Frontal cortex (tissue), 3 donors: ENCODE measurements at regions not wholly inside any gene's neighbourhood (a gene's known extent, or its start where the extent isn't known, plus 50 kb on each side); places are given as distances from the start of the nearest gene placed in this dataset.

Experiments used
- DNase-seq, 2 donors: peaks; one replicate each; pipeline ENCODE4 v3.0.0; 2012; ENCODE audit warnings: low spot score in 2 of 2
- FAIRE-seq: peaks from 2 replicates; lab custom pipeline; 2012; peaks lifted over from hg19 to GRCh38; lab: Jason Lieb, UNC
- donor health status: control.
- donor health status: control.
- donor health status: control.

DNA sequence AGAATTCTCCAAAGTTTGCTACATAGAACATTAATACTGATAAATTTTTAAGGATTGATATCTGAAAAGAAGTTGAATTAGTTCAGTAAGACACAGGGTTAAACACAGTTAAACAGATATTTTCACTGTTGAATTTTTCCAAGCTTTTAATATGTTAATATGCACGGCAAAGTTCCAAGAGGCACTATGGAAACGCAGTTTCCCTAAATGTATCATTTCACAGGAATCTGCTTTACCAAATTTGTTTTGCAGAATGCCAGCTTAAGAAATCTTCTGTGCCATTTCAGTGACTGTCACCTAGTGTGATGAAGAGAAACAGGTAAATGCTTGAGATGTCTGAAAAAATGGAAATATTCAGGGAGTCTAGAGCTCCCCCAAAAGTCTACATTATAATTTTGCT, 395.9 kb upstream of the GRIA3 start:
- FAIRE-seq, result no peak
- DNase-seq, result no peak

DNA sequence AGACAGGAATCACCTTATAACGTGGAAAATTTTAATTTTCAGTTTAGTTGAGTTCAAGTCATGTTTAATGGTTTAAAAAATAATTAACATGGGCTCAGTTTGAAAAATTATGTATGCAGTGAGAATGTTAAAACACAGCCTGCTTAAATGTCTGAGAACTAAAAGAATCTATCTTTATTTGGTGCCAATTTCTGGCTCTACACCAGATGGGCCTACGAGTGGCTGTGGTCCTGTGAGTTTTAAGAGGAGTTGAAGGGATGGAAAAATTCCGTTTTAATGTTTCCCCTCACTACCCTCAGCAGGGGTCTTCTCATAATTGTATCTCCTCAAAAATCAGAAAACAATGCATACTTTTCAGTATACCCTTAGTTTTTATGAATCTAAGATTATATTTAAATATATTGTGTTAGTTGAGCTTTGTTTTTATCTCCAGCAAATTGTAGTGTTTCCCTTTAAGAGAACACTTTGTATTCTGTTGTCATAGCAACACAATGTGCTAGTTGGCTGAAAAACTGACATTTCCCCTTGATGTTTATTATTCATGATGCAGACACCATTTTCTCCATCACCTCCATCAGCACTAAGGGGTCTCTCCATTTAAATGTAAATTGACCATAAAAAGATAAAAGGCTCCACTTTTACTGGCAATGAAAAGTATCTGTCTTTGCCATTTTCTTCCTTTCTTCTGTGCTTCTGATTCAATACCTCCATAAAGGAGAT, 393.5 kb upstream of the GRIA3 start:
- FAIRE-seq (no peak), DNase-seq (no peak)

DNA sequence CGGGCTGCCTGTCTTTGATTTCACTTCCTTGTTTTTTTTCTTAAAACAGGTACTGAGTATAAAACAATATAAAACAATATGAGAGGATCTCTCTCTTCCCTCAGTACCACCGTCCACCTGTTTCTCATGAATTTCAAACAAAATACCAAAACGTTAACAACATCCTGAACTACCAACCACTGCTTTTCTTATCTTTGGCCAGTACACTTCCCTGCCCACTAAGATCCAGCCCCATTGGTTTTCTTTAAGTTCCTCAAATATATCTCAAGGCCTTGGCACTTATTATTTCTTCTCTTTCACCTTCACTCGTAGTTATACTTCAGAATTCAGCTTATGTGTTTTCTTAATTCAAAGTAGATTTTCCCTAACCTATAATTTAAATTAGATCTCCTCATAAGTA, 370.2 kb upstream of the GRIA3 start:
- DNase-seq, result no peak
- FAIRE-seq, result no peak

DNA sequence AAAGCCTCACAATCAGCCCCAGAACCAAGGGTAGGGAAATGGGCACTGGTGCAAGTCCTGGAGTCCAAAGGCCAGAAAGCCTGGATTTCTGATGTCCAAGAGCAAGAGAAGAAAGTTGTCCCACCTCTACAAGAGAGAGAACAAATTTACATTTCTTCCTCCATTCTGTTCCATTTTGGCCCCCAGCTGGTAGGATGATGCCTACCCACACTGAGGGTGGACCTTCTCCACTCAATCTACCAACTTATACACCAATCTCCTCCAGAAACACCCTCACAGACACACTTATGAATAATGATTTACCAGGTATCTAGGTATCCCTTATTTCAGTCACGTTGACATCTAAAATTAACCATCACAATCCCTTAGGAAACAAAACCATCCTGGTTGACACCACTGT, 367.8 kb upstream of the GRIA3 start:
- DNase-seq (no peak), FAIRE-seq (no peak)

DNA sequence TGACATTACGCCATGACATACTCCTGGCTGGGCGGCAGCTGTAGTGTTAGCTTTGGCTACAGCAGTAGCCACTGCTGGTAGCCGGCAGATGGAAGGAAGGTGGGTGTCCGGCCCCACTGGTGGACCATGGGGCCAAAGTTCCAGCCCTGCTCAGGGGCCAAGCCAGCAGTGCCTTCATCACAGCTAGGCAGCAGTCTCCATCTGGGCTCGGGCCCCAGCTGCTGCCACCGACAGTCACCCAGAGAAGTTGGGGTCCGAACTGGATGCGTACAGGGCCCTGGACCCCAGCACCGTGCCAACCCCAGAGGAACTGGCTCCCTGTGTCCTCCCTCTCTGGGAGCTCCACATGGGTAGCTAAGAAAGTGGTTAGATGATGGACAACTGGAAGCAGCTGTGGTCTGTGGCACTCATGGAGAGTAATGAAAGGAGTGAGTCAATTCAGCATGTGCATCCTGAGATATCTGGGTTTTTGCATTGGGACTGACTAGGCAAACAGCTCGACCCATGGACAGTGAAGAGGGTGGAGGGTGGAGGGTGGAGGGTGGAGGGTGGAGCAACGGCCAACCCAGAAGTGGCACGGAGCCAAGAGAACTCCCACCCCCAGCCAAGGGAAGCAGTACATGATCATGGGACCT, 366.6 kb upstream of the GRIA3 start:
- DNase-seq, result no peak
- no peak for FAIRE-seq

DNA sequence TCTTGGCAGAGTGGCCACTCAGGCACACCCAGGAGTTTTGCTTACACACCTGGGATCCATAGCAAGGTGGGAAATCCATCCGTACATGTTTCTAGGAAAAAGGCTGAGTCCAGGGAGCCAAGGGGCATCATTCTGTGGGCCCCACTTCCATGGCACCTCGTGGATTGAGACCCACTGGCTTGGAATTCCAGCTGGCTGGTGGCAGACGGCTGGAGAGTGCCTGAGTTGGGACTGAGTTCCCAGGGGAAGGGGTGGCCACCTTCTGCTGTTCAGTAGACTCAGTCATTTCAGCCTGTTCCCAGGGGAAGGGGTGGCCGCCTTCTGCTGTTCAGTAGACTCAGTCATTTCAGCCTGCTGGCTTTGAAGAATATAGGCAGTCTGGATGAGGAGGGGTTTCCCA, 366.0 kb upstream of the GRIA3 start:
- DNase-seq (no peak), FAIRE-seq (no peak)

DNA sequence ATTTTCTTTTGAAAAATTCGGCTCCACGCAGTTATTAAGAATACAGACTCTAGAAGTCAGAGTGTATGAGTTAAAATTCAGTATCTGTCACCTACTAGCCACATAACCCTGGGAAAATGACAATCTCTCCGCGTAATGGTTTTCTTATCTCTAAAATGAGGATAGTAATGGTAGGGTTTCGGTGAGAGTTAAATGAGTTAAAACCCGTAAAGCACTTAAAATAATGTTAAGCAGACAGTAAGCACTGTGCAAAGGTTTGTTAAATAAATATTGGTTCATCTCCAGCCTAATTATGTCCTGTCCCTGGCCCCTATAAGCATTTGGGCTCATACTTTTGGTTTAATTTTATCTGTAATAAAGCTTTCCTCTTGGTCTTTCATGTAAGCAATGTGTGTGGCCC, 350.8 kb upstream of the GRIA3 start:
- FAIRE-seq (no peak), DNase-seq (no peak)

DNA sequence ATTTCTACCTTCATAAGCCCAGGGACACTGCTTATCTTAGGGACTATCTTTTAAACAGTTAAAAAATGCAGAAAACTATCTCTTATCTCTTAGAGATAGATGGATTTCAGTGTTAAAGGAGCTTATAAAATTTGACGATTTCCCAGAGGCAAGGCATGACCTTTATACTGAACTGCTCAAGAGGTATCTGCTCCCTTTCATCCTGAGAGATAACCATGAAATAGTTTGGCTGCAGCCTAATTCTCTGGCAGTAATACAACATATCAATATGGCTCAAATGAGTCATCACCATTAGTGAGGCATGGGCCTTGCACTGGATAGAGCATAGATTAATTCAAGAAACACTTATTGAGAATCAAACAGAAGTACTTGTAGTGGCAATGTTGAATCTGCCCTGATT, 348.2 kb upstream of the GRIA3 start:
- DNase-seq (no peak), FAIRE-seq (no peak)

DNA sequence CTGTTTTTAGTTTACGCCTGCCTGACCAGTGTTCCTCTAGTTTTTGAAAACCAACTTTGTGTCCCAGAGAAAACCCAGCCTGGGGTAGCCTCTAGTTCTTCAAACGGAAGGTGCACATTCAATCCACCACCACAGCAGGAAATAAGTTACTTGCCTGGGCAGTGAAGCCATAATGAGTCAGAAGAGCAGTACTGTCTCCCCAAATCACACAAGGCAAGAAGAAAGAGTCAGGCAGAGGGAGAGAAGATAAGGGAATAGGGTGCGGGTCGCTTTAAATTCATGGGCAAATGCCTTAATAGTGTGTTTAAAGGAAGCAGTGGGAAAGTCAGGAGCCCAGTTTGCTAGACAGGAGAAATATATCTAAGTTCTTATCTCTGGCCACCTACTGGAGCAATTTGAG, 333.8 kb upstream of the GRIA3 start:
- DNase-seq, result no peak

DNA sequence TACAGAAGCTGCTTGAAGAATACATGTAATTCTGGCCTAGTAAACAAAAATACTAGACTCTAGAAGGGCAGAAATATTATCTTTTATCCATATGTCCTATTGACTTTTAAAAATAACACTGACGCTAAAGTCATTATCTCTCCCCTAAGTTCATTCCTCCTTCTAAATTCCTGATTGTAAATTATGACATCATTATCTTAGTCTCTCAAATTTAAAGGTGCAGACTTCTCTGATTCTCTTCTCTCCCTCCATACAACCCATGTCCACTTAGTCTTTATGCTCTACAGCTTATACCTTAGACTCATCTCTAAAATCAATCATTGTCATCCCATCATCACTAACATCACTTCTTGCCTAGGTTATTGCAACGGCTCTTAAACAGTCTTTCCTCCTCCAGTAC, 327.9 kb upstream of the GRIA3 start:
- no peak for FAIRE-seq
- no peak for DNase-seq

More for the DNA sequence above, 333.8 kb upstream of the GRIA3 start:
- FAIRE-seq, result no peak

DNA sequence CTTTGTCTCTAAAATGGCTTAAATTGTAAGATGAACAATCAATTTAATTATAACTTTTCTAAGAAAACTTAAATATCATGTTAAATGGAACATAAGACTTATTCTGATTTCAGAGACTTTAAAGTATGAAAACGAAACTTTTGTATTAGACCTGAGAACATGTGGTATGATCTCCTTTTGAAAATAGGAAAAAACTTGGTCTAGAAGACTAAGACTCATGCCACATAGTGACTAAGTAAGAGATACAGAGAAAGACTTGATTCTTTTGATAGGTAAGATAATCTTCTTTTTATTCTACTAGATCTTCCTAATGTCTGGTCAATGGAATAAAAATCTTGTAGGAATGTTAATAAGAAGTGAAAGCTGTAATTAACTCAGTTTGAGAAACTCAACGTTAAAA, 326.3 kb upstream of the GRIA3 start:
- DNase-seq (no peak), FAIRE-seq (no peak)

DNA sequence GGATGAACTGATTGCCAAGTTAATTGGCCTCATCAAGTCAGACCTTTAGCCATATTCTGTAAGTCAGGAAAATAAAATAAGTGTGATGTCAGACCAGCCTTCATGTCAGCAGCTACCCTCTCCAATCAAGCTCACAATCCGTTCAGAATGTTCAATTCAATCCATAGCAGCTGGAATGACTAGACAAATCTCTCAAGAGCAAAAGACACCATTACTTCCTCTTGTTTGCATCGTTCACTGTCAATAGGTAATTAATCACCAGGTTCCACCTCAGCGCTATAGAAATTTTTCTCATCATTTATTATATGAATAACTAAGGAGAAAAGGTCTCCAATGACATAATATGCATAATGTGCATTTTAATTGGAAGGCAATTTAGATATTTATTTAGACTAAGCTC, 321.0 kb upstream of the GRIA3 start:
- FAIRE-seq (no peak), DNase-seq (no peak)

DNA sequence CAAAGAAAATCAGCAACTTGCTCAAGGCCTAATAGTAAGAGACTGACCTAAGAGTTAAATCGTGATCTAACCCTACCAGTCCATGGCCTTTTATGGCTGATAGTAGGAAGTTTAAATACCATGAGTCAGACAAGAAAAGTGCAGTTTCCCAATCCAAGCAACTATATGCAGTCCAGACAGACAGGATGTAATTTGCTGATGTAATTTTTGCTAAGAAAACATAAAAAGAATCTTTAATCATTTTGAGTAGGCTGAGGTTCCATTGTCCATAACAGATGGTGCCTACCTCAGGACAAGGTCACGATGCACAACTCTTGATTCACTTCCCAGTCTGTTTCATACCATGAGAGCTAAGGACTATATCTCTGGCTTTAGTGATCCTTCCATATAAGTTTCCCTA, 317.5 kb upstream of the GRIA3 start:
- FAIRE-seq (no peak), DNase-seq (no peak)

DNA sequence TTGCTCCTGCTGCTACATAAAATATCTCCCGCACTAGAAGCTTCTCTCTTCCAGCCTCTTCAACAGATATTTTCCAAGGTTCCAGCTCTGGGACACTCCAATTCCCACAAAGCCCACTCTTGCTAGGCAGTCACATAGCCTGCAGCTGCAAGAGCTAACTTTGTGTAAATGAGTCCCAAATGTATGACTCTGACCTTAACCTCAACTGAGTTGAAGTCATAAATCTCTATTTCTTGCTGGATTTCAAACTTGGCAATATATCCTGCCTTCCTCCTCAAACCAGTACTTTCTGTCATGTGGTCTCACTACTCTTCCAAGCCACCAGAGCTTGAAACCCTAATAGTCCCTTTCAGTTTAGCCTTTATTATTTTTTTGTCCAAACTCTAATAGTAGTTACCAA, 315.4 kb upstream of the GRIA3 start:
- FAIRE-seq, result no peak
- no peak for DNase-seq

DNA sequence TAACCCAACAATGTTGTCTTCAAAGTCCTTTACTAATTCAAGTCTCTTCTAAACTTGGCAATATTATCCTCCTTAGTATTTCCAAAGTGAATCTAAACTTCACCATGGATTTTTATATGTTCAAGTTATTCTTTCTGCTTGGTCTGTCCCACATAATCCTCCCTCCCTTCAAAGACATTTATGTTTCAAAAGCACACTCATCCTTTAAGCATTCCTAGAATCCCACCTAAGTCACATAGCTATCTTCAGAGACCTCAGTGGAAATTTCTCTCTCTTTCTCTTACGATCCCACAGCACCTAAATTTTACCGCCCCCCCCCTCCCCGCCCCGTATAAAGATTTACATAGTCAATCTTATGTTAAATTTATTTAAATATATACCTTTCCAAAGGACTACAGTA, 314.9 kb upstream of the GRIA3 start:
- no peak for FAIRE-seq

DNA sequence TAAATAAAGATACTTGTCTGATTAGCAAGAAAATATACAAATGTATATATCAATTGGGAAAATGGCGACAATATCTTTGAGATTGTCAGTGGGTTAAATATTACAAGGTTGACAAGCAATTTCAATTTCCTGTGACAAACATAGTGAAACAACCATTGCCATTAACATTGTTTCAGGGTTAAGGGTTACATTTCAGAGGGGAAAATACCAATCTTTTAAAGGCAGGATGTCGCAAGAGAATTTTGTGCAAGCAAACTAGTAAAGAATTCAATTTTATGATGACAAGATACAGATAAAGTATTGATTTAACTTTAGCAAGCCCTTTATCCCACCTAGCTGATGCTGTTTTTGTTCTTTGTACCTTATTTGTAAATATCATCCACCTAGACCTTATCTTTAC, 305.8 kb upstream of the GRIA3 start:
- FAIRE-seq, result no peak
- no peak for DNase-seq

More for the DNA sequence above, 314.9 kb upstream of the GRIA3 start:
- no peak for DNase-seq

DNA sequence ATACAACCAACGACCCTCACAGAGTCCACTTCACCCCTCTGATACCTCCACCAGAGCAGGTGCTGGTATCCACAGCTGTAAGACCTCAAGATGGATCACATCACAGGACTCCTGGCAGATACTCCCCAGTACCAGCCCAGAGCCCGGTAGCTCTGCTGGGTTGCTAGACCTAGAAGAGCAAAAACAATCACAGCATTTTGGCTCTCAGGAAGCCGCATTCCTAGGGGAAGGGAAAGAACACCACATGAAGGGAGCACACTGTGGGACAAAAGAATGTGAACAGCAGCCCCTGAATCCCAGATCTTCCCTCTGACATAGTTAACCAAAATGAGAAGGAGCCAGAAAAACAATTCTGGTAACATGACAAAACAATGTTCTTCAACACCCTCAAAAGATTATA, 303.1 kb upstream of the GRIA3 start:
- FAIRE-seq (no peak), DNase-seq (no peak)

DNA sequence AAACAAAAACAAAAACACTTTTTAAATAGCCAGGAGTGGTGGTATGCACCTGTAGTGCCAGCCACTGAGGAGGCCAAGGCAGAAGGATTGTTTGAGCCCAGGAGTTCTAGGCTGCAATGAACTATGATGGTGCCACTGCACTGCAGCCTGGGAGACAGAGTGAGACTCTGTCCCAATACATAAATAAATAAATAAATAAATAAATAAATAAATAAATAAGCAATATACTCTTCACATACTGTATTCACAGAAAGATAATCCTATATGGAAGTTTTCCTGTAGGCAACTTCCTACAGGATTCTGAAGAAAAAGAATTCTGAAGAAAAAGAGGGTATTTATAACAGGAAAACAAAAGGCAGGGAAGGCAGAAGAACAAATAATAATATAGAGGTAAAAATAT, 293.3 kb upstream of the GRIA3 start:
- no peak for FAIRE-seq

DNA sequence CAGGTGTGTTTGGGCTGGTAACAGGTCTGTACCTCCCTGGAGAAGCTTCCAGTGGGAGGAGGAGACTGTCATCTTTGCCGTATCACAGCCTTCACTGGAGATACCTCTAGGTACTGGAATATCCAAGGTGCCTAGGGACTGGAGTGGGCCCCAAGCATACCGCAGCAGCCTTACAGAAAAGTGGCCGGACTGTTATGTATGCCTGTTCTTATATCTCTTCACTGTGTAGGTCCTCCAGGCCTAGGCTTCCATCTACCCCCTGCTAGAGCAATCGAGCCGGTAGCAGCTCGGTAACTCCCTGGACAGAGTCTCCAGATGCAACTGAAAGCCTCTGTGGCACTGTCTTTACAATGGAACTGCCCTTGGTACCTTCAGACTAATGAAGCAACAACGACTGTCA, 277.4 kb upstream of the GRIA3 start:
- DNase-seq (no peak), FAIRE-seq (no peak)

More for the DNA sequence above, 293.3 kb upstream of the GRIA3 start:
- DNase-seq, result no peak

DNA sequence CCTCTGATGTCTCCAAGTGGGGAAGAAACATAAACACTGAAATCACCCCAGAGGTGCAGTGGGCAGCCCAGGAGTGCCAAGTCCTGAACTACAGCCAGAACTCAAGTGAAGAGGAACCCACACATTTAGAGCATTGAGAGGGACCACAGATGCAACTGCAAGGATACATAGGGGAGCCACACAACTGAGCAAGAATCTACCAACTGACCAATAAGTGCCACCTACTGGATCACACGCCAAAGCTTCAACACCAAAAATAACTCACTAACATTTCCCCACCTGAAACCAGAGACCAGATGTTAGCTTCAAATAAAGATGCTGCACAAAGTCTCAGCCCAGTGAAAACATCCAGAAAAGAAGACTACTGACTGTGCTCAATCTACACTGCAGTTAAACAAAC, 276.7 kb upstream of the GRIA3 start:
- DNase-seq (no peak), FAIRE-seq (no peak)

DNA sequence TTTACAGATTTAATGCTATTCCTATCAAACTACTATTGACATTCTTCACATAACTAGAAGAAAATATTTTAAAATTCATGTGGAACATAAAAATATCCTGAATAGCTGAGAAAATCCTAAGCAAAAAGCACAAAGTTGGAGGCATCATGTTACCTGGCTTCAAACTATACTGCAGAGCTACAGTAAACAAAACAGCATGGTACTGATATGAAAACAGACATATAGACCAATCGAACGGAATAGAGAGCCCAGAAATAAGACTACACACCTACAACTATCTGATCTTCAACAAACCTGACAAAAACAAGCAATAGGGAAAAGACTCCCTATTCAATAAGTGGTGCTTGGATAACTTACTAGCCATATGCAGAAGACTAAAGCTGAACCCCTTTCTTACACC, 273.4 kb upstream of the GRIA3 start:
- DNase-seq (no peak), FAIRE-seq (no peak)

DNA sequence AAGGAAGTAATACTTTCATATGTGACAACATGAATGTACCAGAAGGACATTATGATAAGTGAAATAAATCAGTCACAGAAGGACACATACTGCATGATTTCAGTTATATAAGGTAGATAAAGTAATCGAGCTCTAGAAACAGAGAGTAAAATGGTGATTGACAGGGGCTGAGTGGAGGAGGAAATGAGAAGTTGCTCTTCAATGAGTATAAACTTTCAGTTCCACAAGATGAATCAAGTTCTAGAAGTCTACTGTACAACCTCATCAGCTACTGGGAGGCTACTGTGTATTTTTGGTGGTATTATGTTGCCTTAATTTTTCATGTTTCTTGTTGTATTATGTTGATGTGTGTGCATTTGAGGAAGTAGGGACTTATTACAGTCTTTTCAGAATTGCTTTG, 270.9 kb upstream of the GRIA3 start:
- FAIRE-seq, result no peak
- DNase-seq, result no peak
